PC-9 (cell line): ENCODE measurements at regions not wholly inside any gene's neighbourhood (a gene's known extent, or its start where the extent isn't known, plus 50 kb on each side); places are given as distances from the start of the nearest gene placed in this dataset.

Experiments
- EZH2 ChIP-seq: fragments of 200-600 bp; sonication (generic); IDR thresholded peaks from 2 replicates; pipeline ENCODE4 v1.8.0; 2017; ENCODE audit warnings: antibody characterized with exemption, low read depth
- TF ChIP-seq, protein P1 (sequence below): fragments of 200-600 bp; sonication (generic); conservative IDR thresholded peaks from 2 replicates; pipeline ENCODE4 v1.6.1; 2017; ENCODE audit warnings: mixed run types, antibody characterized with exemption, mild to moderate bottlenecking, moderate library complexity

DNA sequence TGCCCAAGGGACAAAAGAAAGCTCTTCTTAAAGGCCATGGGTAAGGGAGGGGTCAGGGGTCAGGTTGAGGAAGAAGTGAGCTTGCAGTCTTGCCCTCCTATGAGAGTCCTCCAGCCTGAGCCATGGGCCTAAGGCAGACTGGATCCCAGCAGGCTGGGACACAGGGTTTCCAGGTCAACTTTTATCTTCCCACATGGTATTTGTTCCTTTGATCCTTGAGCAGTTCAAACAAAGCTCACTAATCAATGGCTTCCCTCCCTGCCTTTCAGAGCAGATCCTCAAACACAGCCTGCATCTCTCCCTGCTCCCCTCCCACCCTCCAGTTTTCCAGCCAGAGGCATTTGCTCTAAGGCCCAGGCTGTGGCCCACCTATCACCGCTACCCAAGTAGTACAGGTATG lies 589.3 kb downstream of the INSC start:
- TF ChIP-seq, protein P1, sequence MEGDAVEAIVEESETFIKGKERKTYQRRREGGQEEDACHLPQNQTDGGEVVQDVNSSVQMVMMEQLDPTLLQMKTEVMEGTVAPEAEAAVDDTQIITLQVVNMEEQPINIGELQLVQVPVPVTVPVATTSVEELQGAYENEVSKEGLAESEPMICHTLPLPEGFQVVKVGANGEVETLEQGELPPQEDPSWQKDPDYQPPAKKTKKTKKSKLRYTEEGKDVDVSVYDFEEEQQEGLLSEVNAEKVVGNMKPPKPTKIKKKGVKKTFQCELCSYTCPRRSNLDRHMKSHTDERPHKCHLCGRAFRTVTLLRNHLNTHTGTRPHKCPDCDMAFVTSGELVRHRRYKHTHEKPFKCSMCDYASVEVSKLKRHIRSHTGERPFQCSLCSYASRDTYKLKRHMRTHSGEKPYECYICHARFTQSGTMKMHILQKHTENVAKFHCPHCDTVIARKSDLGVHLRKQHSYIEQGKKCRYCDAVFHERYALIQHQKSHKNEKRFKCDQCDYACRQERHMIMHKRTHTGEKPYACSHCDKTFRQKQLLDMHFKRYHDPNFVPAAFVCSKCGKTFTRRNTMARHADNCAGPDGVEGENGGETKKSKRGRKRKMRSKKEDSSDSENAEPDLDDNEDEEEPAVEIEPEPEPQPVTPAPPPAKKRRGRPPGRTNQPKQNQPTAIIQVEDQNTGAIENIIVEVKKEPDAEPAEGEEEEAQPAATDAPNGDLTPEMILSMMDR = no peak
- no peak for TF ChIP-seq EZH2
